ENCODE measurements at regions not wholly inside any gene's neighbourhood (a gene's known extent, or its start where the extent isn't known, plus 50 kb on each side); places are given as distances from the start of the nearest gene placed in this dataset.
A peak's percentile ranks its signal among the peaks of the same experiment; 100 is the strongest.

GRCh38 chr6:20313960-20314530, 87.6 kb upstream of the E2F3 start:
- DNase-seq: peak; percentile 43

GRCh38 chr6:20314866-20315845, 86.5 kb upstream of the E2F3 start:
- DNase-seq: no peak

DNA sequence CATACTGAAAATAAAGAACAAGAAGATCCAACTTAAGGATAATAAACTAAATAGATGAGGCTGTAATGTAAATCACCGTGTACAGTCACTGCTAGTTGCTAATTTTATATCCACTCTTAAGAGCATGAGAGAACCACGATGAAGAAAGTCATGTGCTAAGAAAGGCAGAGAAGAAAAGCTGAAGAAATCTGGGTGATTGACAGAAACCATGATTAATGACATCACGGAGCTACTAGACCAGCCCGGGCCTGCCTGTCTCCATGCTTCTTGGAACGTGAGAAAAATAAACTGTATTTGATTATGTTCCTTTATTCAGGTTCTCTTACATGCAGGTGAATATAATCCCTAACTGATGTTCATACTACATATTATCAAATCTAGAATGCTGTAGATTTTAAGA, 84.2 kb upstream of the E2F3 start:
- DNase-seq: no peak

- DNase-seq: no peak
These were observed 82.8 kb upstream of the E2F3 start for GRCh38 chr6:20318851-20319387.

DNA sequence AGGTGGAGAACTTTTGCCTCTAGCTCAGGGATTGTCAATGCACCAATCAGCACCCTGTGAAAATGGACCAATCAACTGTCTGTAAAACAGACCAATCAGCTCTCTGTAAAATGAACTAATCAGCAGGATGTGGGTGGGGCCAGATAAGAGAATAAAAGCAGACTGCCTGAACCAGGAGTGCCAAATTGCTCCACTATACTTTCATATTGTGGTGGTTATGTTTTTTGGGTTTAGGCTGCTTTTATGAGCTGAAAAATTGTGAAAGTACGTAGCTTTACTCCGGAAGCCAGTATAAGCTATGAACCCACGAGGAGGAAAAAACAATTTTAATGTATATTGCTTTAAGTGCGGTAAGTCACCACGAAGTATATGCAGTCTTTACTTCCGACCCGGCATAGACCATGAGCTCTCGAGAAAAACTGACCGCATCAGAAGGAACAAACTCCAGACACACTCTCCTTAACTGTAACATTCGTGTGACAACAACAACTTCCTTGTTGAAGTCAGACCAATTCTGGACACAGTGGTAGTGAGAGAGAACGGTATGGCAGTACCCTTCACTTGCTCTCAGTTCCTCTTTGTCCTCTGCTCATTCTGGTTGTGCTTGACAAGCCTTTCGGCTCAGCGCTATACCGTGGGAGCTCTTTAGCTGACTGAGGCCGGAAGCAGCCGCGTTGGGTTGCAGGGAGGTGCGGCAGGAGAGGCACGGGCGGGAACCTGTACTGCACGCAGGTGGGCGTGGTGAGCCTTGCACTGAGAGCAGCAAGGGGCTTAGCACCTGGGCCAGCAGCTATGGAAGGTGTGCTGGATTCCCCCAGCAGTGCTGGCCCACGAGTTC, 81.9 kb upstream of the E2F3 start:
- no peak for DNase-seq

DNA sequence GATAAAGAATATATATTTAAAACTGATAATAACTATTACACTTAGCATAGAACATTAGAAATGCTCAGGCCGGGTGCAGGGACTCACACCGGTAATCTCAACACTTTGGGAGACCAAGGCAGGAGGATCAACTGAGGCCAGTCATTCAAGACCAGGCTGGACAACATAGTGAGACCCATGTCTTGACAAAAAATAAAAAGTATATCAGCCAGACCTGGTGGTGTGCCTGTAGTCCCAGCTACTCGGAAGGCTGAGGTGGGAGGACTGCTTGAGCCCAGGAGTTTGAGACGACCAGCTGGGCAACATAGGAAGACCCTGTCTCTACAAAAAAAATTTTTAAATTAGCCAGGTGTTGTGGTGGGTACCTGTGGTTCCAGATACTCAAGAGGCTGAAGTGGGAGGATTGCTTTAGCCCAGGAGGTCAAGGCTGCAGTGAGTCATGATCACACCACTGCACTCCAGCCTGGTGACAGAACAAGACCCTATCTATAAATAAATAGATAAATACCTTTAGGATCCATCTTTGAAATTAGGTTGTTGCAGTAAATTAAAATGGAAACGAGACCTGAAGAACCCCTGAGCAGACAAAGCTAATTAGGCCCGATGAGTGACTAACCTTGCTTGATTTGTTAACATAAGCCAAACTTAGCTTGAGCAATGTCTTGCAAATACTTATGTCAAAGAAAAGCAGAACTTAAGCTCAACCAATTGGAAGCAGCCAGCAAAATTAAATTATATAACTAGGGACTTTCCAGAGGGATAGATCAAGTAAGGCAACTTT, 75.8 kb upstream of the E2F3 start:
- DNase-seq: no peak

DNA sequence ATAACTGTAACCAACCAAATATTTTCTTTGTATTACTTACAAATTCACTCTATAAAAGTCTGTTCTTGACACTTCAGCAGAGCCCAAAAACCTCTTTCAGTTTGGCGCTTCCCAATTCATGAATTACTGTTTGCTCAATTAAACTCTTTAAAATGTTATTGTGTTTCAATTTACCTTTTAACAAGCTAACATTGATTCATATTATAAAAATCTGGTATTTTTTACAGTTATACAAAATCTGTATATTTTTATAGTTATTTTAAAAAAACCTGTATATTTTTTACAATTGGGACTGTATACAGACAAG, 75.3 kb upstream of the E2F3 start:
- no peak for DNase-seq

DNA sequence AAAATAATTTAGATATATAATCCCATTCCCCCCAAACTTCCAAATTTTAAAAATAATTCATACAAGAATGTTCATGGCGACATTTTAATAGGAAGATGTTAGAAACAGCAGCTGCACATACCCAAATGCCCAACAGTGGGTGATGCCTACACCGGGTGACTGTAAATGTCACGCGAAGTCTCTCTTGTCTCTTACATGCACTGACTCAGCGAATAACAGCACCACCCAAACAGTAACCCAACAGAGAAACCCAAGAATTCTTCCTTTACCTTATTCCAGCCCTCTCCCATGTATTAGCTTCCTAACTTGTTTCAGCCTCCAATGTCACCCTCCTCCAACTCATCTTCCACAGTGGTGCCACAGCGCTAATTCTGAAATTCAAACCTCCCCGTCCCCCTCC, 74.5 kb upstream of the E2F3 start:
- no peak for DNase-seq

DNA sequence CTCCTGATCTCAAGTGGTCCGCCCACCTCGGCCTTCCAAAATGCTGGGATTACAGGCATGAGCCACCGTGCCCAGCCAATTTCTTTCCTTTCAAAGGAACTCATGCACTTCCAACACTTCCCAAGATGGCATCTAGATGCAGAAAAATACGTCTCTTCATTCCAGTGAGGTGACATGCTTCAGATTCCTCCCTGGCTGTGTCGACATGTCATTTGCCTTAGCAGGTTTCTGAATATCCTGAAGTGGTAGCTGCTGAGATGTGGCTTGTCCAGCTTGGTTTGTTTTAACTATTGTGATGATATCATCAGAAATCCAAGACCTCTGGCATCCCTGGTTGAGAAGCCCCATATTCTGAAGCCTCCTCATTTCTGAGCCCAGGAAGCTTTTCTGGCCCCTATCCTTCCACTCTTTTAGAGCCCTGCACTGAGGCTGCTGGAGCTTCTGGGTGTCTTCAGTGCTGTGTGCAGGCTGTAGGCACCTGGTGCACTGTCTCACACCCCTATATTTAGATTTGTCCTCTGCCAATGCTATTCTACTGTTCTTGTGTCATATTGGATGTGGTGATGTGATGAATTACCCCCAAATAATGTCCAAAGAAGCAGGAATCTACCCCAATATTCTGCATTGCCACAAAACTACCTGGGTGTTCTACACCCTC, 73.3 kb upstream of the E2F3 start:
- DNase-seq: no peak

- no peak for DNase-seq
These were observed 72.8 kb upstream of the E2F3 start for GRCh38 chr6:20328924-20329300.

DNA sequence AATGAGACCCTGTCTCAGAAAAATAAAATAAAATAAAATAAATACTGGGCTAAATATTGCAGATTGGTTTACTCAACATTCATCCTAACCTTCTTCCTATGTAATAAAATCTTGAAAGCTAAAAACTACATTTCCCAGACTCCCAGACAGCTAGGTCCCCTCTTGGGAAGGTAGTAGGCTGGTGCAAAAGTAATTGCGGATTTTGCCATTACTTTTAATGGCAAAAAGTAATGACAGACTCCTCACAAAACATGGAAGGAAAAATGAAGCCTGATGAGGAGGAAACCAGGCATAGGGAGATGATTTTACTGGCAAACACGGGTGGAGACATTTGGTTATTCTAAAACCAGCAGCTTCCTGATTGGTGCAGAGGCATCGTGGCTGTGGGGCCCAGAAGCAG, 70.6 kb upstream of the E2F3 start:
- DNase-seq: no peak

DNA sequence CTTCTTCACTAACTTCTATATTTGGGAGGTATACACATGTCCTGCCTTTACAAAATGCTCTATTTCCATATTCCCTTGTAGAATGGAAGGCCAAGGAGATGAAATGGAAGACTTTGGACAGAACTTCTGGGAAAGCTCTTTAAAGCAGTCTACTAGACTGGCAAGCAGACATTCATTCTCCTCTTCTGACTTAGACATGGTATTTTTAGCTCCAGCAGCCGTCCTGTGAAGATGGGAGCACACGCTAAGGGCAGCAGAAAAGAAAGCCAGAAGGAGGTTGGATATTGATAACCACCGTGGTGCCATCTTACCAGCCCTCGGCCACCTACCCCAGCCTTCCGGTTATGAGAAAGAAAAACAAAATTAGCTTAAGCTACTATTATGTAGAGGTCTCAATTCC, 70.1 kb upstream of the E2F3 start:
- no peak for DNase-seq

DNA sequence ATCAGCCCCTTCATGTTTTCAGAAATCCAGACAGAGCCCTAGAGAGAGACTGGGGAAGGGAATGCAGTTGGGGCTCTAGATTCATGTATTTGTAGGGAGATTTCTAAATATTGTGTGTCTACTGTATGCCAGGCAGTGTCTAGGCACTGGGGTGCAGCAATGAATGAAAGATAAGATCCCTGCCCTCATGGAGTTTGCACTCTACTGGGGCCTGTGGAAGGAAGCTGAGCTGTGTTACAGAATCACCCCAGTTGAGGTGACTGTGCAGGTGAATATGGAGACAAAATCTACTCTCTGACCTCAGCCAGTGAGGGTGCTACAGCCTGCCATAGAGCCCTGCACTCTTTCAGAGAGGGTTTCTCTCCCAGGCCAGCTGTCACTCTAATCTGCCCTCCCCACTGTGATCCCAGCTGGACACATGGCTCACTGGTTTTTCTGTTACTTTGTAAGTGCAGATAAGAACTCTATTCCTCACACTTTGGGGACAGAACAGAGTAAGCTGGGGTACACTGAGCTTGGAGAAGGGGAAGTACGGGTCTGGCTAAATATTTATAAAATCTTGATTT, 69.2 kb upstream of the E2F3 start:
- no peak for DNase-seq

DNA sequence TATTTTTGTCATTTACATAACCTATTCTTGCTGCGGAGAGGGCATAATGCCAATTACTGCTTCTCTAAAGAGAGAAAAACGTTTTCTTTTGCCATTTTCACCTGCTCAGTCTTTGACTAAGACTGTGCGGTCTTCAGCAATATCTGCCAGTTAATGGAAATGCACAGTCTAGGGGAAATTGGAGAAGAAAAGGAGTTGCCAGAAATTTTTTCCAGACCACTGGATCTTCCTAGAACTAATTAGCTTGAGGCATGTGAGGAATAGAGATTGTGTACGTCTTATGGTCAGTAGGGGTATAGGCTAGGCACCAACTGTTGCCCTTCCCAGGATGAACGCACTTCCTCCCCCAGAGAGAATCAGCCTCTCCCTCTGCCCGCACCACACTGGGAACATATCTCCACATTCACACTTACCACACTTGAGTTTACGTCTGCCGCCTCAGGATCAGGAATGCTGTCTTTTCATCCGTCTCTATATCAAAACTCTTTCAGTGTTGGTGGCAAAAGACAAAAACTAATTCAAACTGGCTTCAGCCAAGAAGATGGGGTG, 67.9 kb upstream of the E2F3 start:
- no peak for DNase-seq

DNA sequence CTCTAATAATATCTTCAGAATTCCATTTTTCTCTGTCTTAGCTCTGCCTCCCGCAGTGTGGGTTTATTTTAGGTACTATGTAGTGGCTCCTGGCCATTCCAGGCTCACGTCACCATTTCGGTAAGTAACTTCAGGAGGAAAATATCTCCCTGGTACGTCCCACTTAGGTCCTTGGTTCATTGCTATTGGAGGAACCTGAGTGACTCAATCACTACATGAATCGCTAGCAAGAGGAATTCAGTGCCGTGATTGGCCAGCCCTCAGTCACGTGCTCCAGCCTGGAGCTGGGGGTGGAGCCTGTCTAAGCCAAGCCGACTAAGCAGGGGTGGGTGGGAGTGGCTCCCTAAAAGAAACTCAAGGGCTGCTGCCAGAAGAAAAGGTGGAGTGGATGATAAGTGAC, 67.3 kb upstream of the E2F3 start:
- no peak for DNase-seq

- DNase-seq: no peak
These were observed 66.7 kb upstream of the E2F3 start for GRCh38 chr6:20334962-20335361.

GRCh38 chr6:20335872-20336271, 65.8 kb upstream of the E2F3 start:
- no peak for DNase-seq

DNA sequence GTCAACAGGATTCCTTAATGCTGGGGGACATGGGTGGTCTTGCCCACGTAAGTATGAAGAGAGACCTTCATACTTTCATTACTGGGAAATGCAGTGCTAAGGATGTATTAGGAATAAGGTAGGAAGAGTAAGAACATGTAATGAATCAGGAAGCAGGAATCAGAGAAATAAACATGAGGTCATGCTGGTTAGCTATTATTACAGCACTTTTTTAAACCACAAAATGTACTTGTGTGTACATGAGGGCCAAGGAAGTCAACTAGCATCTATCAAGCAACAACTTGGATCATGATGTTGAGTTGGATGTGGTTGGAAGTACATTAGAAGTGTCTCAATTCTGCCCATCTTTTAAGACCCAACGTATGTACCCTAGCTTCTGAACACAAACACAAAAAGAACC, 63.5 kb upstream of the E2F3 start:
- DNase-seq: no peak

- peak; percentile 16 for DNase-seq
These were observed 61.4 kb upstream of the E2F3 start for GRCh38 chr6:20340068-20340848.

GRCh38 chr6:20341096-20341495, 60.6 kb upstream of the E2F3 start:
- DNase-seq: no peak

DNA sequence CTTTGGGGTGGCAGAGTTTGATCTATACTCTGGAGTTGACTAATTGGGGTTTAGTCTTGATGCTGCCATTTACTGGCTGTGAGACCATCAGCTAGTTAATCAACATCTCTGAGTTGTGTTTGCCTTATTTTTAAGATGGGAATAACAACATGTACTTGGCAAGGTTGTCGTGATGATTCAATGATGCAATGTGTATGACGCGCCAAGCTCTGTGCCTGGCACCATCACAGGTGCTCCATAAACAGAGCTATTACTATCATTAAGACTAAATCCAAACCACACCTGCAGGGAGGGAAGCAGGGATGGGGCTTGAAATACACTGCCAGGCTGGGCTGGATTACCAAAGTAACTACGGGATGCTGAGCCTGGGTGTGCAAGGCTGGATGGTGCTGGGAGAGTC, 60.1 kb upstream of the E2F3 start:
- no peak for DNase-seq
